ENCODE measurements at regions not wholly inside any gene's neighbourhood (a gene's known extent, or its start where the extent isn't known, plus 50 kb on each side); places are given as distances from the start of the nearest gene placed in this dataset.
"Not testable (repeated sequence)": the region's sequence is repeated elsewhere in the genome, so short reads cannot be mapped to it uniquely, and the experiment has no call there.

DNA sequence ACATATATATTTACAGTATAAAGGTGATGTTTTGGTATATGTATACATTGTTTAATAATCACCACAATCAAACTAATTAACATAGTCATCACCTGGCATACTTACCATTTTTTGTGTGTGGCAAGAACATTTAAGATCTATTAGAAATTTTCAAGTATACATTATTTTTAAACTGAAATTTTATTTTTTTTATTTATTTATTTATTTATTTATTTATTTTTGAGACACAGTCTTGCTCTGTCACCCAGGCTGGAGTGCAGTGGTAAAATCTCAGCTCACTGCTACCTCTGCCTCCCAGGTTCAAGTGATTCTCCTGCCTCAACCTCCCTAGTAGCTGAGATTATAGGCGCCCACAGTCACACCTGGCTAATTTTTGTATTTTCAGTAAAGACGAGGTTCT is 210.5 kb downstream of the ICOS start:
- TF ChIP-seq, protein P1, sequence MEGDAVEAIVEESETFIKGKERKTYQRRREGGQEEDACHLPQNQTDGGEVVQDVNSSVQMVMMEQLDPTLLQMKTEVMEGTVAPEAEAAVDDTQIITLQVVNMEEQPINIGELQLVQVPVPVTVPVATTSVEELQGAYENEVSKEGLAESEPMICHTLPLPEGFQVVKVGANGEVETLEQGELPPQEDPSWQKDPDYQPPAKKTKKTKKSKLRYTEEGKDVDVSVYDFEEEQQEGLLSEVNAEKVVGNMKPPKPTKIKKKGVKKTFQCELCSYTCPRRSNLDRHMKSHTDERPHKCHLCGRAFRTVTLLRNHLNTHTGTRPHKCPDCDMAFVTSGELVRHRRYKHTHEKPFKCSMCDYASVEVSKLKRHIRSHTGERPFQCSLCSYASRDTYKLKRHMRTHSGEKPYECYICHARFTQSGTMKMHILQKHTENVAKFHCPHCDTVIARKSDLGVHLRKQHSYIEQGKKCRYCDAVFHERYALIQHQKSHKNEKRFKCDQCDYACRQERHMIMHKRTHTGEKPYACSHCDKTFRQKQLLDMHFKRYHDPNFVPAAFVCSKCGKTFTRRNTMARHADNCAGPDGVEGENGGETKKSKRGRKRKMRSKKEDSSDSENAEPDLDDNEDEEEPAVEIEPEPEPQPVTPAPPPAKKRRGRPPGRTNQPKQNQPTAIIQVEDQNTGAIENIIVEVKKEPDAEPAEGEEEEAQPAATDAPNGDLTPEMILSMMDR (IDR thresholded peaks at IDR 0.05; ENCODE audit: insufficient read depth, low read depth, low read length): not testable (repeated sequence)
- not testable (repeated sequence) for TF ChIP-seq EZH2 (IDR thresholded peaks at IDR 0.05; ENCODE audit: insufficient read depth, low read length)
